ENCODE measurements at regions not wholly inside any gene's neighbourhood (a gene's known extent, or its start where the extent isn't known, plus 50 kb on each side); places are given as distances from the start of the nearest gene placed in this dataset.
"Not testable (repeated sequence)": the region's sequence is repeated elsewhere in the genome, so short reads cannot be mapped to it uniquely, and the experiment has no call there.

DNA sequence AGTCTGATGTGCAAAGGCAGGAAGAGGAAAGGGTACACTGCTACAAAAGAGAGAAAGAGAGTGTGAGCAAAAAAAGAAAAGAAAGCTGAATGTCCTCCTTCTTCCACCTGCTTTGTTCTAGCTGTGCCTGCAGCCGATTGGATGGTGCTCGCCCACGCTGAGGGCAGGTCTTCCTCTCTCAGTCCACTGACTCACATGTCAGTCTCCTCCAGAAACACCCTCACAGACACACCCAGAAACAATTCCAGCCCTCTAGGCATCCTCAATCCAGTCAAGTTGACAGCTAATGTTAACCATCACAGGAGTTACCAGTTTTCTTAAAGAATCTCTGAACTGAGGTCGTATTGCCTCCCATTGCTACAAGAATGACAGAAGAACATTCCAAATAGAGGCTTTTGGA is 411.9 kb upstream of the SASH1 start:
- DNase-seq: no peak

DNA sequence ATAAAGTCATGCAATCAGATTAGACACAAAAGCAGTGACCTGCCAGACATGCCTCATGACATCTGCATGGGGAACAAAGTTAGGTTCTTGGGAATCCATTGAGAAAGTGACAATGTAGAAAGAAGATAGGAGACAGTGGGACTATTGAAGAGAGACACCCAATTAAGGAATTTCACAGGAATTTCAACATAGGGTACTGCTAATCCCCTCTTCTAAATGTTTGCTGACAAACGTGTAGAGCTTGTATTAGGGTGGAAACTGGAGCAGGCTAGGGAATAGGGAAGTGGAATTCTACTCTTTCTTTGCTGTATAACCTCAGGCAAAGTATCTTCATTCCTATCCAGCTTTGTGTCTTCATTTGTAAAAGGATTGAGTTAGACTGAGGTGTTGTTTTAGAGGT is 409.4 kb upstream of the SASH1 start:
- no peak for DNase-seq

DNA sequence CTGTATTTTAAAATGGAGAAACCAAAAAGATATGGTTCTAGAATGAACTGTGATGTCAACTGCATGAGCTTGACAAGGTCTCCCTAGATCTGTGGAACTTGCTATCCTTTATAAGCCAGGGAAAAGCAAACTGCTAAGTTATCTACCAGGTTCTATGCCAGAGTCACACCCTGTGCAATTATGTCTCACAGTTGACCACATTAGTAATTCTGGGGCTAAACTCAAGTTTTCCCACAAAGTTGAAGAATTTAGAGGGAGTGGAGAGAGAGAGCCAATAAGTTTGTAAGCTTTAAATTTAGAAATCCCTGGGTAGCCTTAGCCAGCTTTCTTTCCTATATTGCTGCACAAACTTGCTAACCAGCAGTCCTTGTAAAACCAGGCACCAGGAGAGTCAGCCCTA is 407.0 kb upstream of the SASH1 start:
- no peak for DNase-seq

DNA sequence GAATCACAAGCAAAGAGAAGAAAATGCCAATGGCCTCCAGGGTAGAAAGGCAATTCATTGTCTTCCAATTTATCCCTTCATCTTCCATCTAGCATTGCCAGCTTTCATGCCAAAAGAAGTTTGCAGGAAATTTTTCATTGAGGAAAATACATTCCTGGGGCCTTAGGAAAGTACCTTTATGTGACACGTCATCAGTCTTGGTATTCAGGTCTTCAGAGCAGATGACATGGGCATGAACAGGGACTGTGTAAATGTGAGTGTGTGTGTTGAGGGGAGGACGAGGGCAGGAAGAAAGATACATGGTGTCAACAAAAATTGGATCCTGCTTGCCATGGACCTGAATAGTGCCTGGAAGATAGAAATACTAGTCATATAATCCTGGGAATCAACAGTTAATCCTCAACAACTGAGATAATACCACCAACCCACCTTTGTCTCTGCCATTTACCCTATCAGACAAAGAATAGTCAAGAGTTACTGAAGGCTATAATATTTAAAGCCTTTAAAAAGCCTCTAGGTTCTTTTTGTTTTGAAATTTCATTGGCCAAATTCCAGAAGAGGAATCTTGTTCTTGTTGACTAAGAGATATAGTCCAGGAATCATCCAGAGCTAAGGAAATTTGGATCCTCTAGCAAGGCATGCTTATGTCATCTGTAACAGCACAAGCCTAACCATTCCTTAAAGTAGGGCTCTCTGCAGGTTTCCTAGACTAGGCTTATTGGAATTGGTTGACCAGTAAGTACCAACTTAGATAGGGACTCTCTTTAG is 405.8 kb upstream of the SASH1 start:
- no peak for DNase-seq

DNA sequence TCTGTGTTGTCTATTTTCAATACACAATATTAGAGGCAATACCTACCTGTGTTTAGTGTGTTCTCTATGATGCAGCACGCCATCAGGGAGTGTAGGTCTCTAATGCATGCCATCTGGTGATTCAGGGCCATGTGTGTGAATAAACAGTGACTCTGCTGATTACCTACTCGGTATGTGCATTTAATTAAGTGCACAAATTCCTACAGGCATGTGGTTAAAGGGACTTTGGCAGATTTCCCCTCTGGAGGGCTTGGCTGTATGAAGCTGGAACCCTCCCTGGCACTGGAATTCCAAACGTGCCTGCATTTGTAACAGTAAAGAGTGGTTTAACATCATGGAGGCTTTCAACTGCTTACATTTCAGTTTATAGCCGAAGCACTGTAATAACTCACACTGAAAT is 401.5 kb upstream of the SASH1 start:
- DNase-seq: no peak

DNA sequence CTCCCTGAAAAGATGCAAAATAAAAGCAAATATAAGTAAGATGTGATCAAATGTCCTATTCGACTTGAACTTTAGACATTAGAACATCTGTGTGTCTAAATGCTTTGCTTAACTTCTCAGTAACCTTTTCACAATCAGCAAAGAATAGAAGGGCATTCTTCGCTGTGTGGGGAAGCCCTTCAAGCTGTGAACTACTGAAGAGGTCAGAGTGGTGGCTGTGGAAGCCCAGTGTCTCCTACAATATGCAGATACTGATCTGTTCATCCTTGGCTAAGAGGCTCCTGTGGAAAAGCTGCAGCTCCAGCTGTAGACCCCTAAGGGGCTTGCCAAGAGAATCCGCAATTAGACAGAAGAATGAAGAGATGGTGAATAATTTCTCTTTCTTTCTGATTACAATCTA is 400.3 kb upstream of the SASH1 start:
- DNase-seq: no peak

DNA sequence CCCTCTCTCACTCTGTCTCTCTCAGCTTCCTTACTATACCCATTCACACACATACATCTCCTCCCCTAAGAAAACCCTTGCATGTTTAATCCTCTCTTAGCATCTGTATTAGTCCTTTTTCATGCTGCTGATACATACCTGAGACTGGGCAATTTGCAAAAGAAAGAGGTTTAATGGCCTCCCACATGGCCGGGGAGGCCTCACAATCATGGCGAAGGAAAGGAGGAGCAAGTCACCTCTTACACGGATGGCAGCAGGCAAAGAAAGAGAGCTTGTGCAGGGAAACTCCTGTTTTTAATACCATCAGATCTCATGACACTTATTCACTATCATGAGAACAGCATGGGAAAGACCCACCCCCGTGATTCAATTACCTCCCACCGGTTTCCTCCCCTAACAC is 398.5 kb upstream of the SASH1 start:
- no peak for DNase-seq

DNA sequence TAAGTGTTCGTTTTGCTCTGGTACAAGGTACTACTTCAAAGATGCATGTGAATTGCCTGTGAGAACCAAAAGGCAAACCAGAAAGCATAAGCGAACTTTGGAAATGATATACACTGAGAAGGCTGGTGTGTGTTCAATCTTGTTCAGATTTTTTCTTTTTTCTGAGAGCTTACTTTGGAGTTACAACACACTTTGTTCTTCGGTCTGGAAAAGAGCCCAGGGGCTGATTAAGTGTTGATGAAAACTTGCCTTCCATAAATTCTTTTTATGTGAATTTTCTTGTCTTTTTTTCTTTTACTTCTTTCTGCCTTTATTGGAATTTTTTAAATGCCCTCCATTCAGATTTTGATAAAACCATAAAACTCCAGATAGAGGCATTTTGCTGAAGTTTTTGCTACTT is 395.1 kb upstream of the SASH1 start:
- no peak for DNase-seq

DNA sequence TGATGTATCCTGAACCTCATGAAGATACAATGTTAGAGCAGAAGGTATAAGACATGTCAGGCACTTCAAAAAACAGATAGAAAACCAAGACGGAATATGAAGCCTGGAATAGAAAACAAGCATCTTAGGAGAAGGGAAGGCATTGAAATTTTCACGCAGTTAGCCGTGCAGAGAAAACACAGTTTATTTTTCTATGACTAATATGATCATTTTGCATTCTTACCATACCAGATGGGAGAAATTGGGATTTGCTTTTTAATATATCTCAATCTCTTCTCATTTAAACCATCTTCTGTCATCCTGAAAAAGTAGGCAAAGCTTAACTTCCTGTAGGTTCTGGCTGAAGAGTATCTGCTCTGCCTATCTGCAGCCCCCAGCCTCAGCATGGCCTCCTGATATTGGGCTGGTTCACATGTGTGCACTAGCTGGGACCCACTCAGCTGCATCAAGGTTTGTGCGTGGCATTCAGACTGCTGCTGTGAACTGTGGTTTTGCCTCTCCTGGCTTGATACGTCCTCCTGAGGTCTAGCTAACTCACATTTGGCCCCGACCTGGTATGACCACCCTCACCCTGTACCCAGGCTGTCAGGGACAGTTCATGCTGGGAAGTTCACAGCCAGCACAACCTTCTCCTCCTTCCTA is 392.5 kb upstream of the SASH1 start:
- no peak for DNase-seq

DNA sequence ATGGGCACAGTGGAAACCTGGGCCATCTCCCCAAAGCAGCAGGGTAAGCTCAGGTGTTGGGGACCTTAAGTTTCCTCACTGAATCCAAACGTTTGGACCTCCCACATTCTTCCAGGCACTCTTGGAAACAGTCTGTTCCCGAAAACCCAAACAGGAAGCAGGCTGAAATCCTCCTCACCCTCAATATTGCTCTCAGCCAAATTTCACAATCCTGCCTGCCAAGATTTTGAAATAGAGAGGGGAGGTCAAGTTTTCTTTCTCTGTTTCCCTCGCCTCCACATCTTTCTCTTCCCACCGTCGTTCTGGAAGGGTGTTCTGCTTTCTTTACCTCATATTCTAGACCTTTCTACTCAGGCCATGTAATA is 392.0 kb upstream of the SASH1 start:
- no peak for DNase-seq

DNA sequence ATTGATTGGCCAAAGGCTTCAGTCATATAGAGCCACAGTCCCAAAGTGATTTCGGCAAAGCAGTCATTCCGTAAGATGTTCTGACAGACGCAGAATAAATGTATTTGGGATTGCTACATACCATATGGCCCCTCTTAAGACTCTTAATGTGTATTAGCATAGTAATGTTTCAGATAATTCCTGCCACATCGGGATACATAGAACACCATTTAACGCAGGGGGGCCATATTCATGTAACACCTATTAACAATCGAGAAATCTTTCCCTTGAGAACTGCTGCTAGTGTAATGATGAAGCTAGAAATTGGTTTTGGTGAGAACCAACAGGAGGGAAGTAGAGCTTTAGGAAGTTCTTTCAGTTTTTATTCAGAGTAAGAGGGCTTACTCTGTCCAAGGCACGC is 390.9 kb upstream of the SASH1 start:
- no peak for DNase-seq

DNA sequence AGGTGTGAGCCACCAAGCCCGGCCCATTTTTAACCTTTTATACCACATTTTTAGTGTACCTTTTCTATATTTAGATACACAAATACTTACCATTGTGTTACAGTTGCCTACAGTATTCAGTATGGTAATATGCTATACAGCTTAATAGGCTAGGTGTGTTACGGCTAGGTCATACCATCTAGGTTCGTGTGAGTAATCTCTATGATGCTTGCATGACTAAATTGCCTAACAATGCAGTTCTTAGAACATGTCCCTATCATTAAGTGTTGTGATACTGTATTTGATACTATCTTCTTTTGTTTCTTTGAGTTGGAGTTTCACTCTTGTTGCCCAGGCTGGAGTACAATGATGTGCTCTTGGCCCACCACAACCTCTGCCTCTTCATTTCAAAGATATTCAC is 387.7 kb upstream of the SASH1 start:
- no peak for DNase-seq

DNA sequence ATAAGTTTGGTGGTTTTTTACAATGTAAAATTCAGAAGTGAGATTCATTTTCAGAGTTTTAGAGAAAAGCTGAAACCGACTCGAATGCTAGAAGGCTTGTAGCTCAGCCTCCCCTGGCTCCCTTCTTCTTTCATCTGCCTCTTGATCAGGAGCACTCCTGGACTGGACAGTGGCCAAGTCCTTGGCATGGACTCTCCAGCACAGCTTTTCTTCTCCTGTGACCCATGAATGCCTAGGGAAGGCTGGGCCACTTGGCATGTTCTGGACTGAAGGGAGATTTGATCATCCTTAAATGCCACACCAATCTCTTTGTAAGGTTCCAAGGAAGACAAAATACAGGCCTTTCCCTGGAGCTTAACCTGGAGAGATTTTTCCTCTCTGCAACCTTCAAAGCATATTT is 384.0 kb upstream of the SASH1 start:
- no peak for DNase-seq

DNA sequence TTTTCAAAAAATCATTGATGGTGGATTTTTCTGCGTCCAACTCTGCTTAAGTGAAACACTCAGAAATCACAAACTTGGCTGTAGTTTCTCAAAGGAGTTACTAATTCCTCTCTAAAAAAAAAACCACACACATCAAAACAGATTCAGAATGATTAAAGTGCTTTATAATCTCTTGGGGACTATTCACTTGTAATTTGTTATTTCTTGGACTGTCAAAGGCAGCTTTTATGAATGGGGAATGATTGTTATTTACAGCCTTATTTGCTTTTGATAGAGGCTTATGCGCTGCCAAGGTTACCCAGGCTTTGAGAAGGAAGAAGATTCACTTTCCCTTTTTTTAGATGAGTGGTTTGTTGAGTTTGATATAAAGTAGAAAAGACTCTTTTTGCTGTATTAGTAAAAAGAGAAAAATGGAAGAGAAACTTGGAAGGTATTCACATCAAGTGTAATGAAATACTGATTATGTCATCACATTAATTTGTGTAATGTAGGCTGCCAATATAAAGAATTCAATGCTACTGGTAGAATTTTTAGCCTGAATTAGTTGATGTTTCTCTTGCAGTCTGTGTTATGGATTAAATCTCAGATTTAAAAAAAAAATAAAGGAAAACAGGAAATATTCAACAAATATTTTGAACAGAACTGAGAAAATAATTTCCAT is 381.0 kb upstream of the SASH1 start:
- DNase-seq: no peak

DNA sequence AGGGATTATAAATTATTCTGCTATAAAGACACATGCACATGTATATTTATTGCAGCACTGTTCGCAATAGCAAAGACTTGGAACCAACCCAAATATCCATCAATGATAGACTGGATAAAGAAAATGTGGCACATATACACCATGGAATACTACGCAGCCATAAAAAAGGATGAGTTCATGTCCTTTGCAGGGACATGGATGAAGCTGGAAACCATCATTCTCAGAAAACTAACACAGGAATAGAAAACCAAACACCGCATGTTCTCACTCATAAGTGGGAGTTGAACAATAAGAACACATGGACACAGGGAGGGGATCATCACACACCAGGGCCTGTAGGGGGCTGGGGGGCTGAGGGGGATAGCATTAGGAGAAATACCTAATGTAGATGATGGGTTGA is 377.2 kb upstream of the SASH1 start:
- not testable (repeated sequence) for DNase-seq

DNA sequence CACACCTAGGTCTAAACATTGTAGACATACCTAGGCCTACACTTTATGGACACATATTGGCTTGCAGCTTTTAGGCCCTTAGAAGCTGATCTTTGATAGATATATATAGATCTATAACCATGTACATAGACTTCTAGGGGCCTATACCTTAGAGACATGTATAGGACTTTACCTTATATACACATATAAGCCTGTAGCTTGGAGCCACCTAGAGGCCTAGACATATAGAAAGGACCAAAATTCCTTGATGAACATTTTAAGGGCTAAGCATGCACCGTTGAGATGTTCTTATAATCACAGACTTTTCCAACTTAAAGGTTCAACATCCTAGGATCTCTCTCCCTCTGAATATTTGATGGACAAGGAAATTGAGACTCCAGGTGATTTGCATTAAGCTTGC is 371.7 kb upstream of the SASH1 start:
- peak in 1 of 2 experiments; percentile 2 for DNase-seq

DNA sequence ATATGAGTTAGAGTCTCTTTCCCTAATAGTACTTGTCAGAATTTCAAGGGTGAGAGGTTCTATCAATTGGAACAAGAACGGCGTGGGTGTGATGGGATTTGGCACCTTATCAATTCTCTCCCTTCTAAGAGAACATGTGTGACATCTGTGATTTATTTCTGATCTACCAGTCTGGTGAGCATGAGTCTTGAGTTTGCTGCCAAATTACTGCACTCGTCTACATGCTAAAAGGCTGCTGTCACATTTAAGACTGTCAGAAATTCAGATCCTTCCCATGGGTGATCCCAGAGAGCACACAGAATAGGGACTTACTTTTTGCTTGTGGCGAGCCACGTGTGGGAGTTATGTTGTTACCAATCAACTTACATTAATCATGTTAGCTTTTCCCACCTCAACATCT is 370.2 kb upstream of the SASH1 start:
- DNase-seq: no peak

DNA sequence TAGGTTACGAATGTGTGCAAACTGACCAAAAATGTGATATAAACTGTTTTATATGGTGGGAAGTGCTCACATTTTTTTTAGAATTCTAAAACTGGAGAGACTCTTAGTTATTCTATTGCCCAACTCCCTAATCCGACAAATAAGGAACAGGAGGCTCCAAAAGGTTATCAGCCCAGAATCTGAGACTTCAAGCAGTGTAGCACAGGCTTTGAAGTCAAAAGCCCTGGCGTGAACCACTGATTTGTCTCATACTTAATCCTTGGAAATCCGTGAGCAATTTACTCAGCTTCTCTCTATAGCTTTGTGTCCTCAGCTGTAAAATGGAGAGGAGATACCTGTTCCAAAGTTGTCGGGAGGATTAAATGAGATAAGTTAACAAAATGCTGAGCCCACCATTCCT is 368.8 kb upstream of the SASH1 start:
- no peak for DNase-seq

DNA sequence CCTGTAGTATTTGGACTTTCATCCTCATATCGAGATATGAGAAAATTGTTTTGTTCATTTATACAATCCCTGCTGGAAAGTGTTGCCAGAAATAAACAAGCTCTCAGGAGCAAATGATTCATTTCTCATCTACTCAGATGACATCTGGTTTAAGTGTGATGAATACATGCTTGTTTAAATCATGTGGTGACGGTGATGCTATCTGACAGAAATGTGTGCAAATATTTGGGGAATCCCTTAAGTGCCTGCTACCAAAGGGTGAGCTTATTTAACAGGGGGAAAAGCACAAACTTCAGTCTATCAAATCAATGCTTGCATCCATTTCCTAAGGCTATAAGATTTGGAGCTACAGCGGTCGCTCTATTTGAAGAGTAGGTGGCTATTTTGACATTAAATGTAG is 368.3 kb upstream of the SASH1 start:
- DNase-seq: peak; percentile 3 to 18

DNA sequence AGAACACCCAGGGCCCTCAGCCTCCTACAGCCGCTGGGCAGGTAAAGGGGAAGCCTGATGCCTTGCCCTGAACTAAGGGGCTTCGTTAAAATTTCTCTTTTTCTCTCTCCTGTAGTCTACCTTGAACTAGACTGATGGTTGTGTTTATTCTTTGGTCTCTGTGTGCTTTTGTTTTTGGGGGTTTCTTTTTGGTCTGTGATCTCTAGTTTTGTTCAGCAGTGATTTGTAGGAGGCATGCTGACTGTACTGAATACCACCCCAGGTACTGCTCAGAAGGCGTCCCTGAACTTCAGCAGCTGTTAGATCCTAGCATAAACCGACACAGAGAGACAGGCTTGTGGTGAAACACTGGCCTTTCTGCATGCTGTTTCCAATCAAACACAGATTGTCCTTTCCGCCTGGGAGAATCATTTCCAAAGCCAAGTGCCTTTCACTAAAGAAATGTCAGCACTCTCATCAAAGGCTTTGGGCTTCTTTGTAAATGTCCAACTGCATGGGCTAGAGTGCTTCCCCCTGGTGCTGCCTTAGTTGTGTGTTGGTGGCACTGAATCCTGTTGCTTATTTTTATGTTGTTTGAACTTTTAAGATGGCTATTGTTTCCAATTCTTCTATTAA is 364.7 kb upstream of the SASH1 start:
- DNase-seq: no peak

DNA sequence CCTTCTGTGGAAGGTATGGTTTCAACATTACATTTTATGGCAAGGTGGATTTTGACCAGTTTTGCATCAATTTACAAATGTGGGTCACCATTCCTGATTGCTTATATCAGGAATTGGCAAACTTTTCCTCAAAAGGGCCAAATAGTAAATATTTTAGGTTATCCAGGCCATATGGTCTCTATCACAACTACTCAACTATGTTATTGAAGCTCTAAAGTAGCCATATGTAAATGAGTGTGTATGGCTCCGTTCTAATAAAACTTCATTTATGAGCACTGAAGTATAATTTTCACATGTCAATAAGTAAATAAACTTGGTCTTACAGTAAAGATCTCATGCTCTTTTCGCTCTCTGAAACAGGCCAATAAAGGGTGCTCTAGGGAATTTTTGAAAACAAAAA is 362.7 kb upstream of the SASH1 start:
- no peak for DNase-seq

DNA sequence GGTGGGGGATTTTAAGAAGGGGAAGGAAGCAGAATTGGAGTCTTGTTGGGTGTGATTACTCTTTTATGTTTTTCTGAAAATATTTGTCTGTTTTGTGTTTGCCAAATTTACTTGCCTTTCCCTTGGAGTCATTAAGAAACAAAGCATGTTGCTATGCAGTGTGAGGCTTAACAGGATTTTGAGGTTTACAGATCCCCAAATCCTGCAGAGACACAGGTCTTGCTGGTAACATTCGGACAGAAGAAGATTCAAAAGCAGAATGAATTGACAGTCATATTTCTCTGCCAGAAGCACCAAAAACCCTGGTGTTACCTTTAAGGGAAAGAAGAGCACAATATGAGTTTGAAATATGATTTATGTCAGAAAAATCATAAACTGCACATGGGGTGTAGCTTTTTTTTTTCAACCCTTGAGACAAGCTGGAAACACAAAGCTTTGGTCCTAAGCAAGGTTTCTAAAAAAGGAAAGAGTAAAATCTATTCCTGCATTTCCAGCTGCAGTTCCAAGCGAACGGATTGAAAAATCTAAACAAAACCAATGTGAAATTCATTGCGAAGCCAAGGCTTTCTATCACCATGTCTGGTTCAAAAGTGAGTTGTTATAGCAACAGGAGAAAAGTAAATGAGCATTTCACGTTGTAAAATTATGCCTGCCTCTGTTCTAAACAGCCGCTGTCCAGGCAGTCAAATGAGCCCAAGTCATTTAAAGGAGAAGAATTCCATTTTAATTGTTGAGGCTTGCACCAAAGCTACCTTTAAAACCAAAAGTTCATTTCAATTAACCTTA is 358.9 kb upstream of the SASH1 start:
- no peak for DNase-seq

DNA sequence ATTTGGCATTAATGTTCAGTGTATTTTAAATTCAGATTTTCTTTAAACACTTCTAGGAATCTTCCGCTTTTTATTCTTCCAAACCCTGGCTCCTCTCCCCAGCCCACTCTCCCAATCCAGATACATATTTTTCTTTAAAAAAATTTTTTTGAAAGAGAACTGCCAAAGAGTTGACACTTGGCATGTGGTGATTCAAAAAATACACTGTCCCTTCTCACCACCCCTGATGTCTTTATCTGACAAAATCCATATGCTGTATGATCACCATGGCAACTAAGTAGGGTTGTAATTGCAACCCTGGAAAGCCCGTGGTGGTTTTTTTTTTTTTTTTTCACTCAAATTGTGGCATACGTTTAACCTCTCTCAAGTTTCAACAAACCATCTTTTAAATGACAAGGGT is 355.8 kb upstream of the SASH1 start:
- no peak for DNase-seq
